NCI-H2196 treated with DMSO at 0.1 percent for 48 hours (cell line): ENCODE measurements at regions not wholly inside any gene's neighbourhood (a gene's known extent, or its start where the extent isn't known, plus 50 kb on each side); places are given as distances from the start of the nearest gene placed in this dataset.
"Not testable (repeated sequence)": the region's sequence is repeated elsewhere in the genome, so short reads cannot be mapped to it uniquely, and the experiment has no call there.

Experiments
- DNase-seq: peaks from one replicate; lab custom pipeline; 2025; ENCODE audit not compliant: unreplicated experiment; lab: John Stamatoyannopoulos, UW

- no peak for DNase-seq
These were observed 317.2 kb upstream of the ACO1 start for GRCh38 chr9:32067261-32067660.

DNA sequence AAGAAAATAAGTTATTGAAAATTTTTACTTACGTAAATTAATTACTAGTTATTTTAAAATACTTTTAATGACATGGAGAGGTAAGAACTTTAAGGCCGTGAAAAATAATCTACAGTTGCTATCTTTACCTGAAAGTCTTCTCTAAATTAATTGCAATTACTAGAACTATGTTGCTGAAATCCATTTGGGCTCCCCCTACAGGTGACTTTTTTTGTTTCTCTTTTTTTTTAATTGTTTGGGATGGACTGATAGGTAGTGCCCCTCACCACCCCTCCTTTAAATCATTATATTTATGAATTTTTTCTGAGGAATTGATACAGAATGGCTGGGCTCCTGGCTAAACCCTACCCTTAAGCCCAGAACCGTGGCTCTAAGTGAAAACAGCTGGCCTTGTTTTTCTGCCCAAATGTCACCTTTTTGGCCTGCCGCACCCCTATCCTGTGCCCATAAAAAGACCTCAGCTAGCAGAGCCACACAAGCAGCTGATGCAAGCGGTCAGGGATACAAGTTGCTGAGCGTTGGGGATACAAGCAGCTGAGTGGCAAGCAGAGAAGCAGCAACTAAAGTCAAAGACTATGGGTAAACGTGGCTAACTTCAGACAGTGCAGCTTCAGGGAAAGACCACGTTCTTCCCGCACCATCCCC, 315.2 kb upstream of the ACO1 start:
- no peak for DNase-seq

DNA sequence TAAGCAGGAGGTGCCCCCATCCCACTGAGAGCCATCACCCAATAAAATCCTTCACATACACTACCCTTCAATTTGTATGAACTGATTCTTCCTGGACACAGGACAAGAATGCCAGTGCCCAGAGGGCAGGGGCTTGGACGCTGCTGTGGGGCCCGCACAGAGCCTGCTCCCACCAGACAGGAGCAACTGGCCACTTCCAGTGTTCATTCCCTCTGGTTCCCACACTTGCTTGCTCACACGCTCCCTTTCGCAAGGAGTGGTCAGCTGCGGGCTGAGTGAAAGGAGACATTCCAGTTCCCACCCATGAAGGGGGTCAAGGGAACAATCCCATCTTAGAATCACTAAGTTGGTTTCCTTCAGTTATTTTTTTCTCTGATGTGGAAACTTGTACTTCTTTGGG, 314.5 kb upstream of the ACO1 start:
- no peak for DNase-seq

GRCh38 chr9:32072570-32072969, 311.9 kb upstream of the ACO1 start:
- DNase-seq = no peak

DNA sequence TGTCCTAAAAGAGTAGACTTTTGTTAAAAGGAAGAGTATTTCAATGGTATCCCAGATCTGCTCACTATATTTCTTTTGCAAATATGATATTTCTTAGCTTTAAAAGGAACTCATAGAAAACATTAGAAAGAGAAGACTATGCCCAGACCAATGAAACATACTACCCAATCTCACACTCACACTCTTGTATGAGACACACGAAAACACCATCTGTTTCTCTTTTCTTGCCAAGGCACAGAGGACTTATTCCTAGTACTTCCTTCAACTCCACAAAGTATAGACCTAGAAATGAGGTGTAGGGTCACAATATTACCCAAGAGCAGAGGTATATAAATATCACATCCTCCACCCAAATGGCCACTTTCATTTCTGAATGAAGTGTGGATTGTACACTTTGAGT, 292.4 kb upstream of the ACO1 start:
- DNase-seq = no peak

- DNase-seq = no peak
These were observed 267.2 kb upstream of the ACO1 start for GRCh38 chr9:32117291-32117690.

DNA sequence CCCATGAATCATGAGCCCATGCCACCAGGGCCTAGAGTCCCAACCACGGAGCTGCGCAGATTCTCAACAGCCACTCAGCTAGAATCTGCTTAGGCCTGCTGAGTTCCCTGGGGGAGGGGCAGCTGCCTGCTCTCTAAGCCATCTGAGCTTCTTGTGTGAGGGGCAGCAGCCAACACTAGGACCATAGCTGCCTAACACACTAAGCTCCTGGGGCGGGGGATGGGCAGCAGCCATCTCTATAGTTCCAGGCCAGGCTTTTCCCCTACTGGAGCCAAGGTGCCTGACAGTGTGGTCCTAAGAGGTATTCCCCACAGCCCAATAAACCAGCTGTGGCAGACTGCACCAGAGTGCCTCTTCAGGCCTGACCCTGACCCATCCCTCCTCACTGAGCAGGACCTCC, 255.9 kb upstream of the ACO1 start:
- DNase-seq = no peak

GRCh38 chr9:32130709-32131108, 253.7 kb upstream of the ACO1 start:
- not testable (repeated sequence) for DNase-seq

DNA sequence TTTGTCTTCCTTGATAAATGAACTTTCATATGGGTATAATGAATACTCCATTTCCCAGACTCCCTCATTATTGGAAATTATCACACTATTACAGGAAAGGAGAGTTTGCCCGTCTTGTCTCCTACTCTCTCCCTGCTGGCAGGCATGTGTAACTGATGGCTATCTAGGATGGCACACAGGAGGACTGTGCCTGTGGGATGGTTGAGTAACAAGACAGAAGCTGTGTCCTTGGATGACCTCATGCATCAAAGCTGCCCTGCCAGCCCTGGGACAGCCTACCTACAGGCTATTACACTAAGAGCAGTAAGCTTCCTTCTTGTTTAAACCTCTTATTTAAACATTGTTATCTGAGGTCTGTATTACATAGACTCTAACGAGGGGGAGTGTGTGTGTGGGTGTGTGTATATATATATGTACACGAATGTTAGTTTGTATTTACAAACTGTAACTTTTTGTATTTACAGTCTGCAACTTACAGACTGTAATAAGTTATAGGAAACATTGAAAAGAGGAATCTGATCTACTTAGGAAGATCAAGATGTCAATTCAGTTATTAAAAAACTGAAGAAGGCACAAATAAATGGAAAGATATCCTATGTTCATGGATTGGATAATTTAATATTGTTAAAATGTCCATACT, 247.6 kb upstream of the ACO1 start:
- DNase-seq = no peak

GRCh38 chr9:32142074-32142473, 242.4 kb upstream of the ACO1 start:
- no peak for DNase-seq

DNA sequence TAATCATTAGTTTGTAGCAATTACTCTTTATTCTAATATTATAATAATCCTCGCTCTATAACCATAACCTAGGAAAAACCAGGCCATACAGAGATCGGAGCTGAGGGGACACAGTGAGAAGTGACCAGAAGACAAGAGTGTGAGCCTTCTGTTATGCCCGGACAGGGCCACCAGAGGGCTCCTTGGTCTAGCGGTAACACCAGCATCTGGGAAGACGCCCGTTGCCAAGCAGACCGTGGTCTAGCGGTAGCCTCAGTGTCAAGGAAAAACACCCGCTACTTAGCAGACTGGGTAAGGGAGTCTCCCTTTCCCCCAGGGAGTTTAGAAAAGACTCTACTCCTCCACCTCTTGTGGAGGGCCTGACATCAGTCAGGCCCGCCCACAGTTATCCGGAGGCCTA, 235.9 kb upstream of the ACO1 start:
- DNase-seq = not testable (repeated sequence)

DNA sequence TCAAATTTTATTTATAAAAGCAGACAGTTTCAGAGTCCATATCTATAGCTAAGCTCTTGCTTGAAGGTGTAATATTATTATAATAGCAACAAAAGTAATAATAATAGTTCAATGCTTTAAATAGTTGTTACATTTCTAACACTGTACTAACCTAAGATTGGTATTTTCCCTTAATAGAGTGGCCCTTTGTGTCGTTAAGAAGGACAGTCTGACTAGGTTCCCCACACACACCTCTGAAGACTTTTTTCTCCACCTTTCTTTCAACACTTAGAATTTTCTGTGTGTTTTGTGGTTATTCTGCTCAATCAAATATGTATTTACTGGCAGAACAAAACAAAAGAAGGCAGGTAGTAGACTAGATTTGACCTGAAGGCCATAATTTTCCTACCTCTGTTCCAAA, 223.2 kb upstream of the ACO1 start:
- no peak for DNase-seq

GRCh38 chr9:32161720-32162119, 222.7 kb upstream of the ACO1 start:
- DNase-seq = no peak

GRCh38 chr9:32166316-32166715, 218.1 kb upstream of the ACO1 start:
- not testable (repeated sequence) for DNase-seq

GRCh38 chr9:32171339-32171738, 213.1 kb upstream of the ACO1 start:
- no peak for DNase-seq

DNA sequence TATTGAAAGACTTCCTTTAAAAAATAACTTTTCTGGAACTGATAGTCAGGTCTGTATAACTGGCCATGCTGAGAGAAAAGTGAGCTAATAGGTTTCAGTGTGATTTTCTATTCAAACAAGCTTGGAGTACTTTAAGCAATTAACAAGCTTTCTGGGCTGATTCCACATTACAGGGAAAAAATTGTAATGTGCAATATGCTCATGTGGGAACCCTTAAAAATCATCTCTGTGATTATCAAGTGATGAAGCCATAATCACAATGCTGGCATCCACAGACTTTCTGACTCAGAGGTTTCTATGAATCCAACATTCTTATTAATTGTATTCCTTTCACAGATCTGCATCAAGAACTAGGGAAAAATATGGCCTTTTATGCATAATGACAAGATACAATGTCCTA, 212.2 kb upstream of the ACO1 start:
- no peak for DNase-seq

GRCh38 chr9:32177396-32177795, 207.0 kb upstream of the ACO1 start:
- DNase-seq = no peak

DNA sequence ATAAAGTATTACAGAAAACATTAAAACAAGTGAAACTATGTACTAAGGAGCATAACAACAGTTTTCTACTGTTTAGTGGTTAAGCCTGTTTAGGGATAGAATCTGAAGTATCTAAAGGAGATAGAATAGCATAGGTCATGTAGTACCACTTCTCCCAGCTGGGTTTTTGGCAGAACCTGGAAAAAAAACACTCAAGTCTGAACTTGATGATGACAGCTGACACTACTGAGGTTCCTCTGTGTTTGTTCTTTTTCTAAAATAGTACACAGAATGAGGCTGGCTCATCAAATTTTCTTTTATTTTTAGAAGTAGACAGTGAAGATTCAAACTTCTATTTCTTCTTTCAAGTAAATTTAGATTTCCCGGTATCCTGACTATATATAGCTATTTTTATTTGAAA, 203.8 kb upstream of the ACO1 start:
- no peak for DNase-seq

DNA sequence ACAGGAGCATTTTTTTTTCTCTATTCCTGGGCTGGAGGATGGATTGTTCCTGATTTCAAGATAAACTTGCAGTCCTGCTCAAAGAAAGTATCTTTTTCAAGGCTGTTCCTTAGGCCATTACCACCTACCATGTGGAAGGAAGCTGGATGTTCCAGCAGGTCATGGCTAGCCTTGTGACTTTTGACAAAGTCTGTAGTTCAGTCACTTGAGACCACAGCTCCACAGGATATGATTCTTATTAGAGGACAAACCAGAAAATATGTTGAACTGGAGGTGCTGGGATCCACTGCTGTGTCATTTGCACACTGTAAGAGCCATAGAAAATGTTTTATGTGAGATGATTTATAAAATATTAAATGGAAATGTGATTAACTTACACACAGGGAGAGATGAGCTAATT, 184.2 kb upstream of the ACO1 start:
- DNase-seq = no peak

GRCh38 chr9:32200896-32201295, 183.5 kb upstream of the ACO1 start:
- DNase-seq = no peak

GRCh38 chr9:32209164-32209563, 175.3 kb upstream of the ACO1 start:
- DNase-seq = not testable (repeated sequence)

- DNase-seq = no peak
These were observed 166.2 kb upstream of the ACO1 start for GRCh38 chr9:32218100-32218767.

- DNase-seq = no peak
These were observed 163.7 kb upstream of the ACO1 start for GRCh38 chr9:32220750-32221149.
